ENCODE measurements at regions not wholly inside any gene's neighbourhood (a gene's known extent, or its start where the extent isn't known, plus 50 kb on each side); places are given as distances from the start of the nearest gene placed in this dataset.

- TF ChIP-seq REST (IDR thresholded peaks at IDR 0.05), result no peak
- no peak for TF ChIP-seq CTCF (IDR thresholded peaks at IDR 0.05; ENCODE audit: low read depth, low read length, missing input control)
- TF ChIP-seq HNF4G (IDR thresholded peaks at IDR 0.05), result no peak
- TF ChIP-seq MAX (IDR thresholded peaks at IDR 0.05), result no peak
- no peak for TF ChIP-seq FOXA1 (IDR thresholded peaks at IDR 0.05)
- TF ChIP-seq SP1 (IDR thresholded peaks at IDR 0.05), result no peak
- no peak for TF ChIP-seq EGR1 (IDR thresholded peaks at IDR 0.05; ENCODE audit: low read depth in 2 of 2)
- no peak for TF ChIP-seq RXRA (IDR thresholded peaks at IDR 0.05)
- no peak for TF ChIP-seq JUND (IDR thresholded peaks at IDR 0.05)
- TF ChIP-seq ZBTB33 (IDR thresholded peaks at IDR 0.05), result no peak
- TF ChIP-seq RAD21 (IDR thresholded peaks at IDR 0.05), result no peak
- no peak for TF ChIP-seq YY1 (IDR thresholded peaks at IDR 0.05)
These were observed 288.8 kb upstream of the CELF4 start for GRCh38 chr18:37854396-37854795.

All from liver (tissue), 3 donors.